NCI-H524 (cell line): ENCODE measurements at regions not wholly inside any gene's neighbourhood (a gene's known extent, or its start where the extent isn't known, plus 50 kb on each side); places are given as distances from the start of the nearest gene placed in this dataset.

ENCODE experiments used
- DNase-seq, 2 experiments: peaks; one replicate each; lab custom pipeline; 2025; lab: John Stamatoyannopoulos, UW

- DNase-seq = no peak
Observed at GRCh38 chr11:121741351-121741760, 288.6 kb upstream of the SORL1-AS1 start.

- DNase-seq = no peak
Observed at GRCh38 chr11:121740902-121741301, 288.1 kb upstream of the SORL1-AS1 start.

GRCh38 chr11:121733858-121734257 lies 281.1 kb upstream of the SORL1-AS1 start:
- no peak for DNase-seq

- DNase-seq = no peak
Observed at GRCh38 chr11:121727942-121728341, 275.2 kb upstream of the SORL1-AS1 start.

GRCh38 chr11:121723246-121723741 lies 270.5 kb upstream of the SORL1-AS1 start:
- no peak for DNase-seq

GRCh38 chr11:121722431-121723245 lies 269.9 kb upstream of the SORL1-AS1 start:
- DNase-seq = peak; percentile 47 to 74

- no peak for DNase-seq
Observed at GRCh38 chr11:121721961-121722360, 269.2 kb upstream of the SORL1-AS1 start.

- no peak for DNase-seq
Observed at GRCh38 chr11:121721448-121721847, 268.7 kb upstream of the SORL1-AS1 start.

GRCh38 chr11:121717296-121717695 lies 264.5 kb upstream of the SORL1-AS1 start:
- no peak for DNase-seq

- peak in 1 of 2 experiments; percentile 2 for DNase-seq
Observed at GRCh38 chr11:121716060-121716459, 263.3 kb upstream of the SORL1-AS1 start.

GRCh38 chr11:121715405-121715804 lies 262.6 kb upstream of the SORL1-AS1 start:
- DNase-seq = peak in 1 of 2 experiments; percentile 24

- DNase-seq = no peak
Observed at GRCh38 chr11:121714351-121714750, 261.6 kb upstream of the SORL1-AS1 start.

GRCh38 chr11:121711939-121712338 lies 259.2 kb upstream of the SORL1-AS1 start:
- DNase-seq = no peak

GRCh38 chr11:121711236-121711635 lies 258.5 kb upstream of the SORL1-AS1 start:
- DNase-seq = no peak

GRCh38 chr11:121706884-121707420 lies 254.2 kb upstream of the SORL1-AS1 start:
- DNase-seq = no peak

GRCh38 chr11:121703201-121703600 lies 250.4 kb upstream of the SORL1-AS1 start:
- DNase-seq = no peak

GRCh38 chr11:121700968-121701367 lies 248.2 kb upstream of the SORL1-AS1 start:
- DNase-seq = no peak

GRCh38 chr11:121699801-121700200 lies 247.0 kb upstream of the SORL1-AS1 start:
- no peak for DNase-seq

- no peak for DNase-seq
Observed at GRCh38 chr11:121696931-121697670, 244.3 kb upstream of the SORL1-AS1 start.

GRCh38 chr11:121696177-121696871 lies 243.6 kb upstream of the SORL1-AS1 start:
- DNase-seq = peak in 1 of 2 experiments; percentile 5

- no peak for DNase-seq
Observed at GRCh38 chr11:121692236-121692635, 239.5 kb upstream of the SORL1-AS1 start.
